ENCODE measurements at regions not wholly inside any gene's neighbourhood (a gene's known extent, or its start where the extent isn't known, plus 50 kb on each side); places are given as distances from the start of the nearest gene placed in this dataset.

- no peak overlapping the region for H2BK120ac ChIP-seq (ENCODE audit: low read depth, low read length)
- no peak overlapping the region for H2AFZ ChIP-seq (replicated peaks; ENCODE audit: low read length, poor library complexity)
- no peaks in the 10 kb centered on the region for H3K9me3 ChIP-seq (ENCODE audit: control insufficient read depth, insufficient read depth, low read length)
- H3K27ac ChIP-seq (ENCODE audit: insufficient read depth, low read length), result no peak overlapping the region
- H3K4me2 ChIP-seq (ENCODE audit: low read depth, low read length), result no peak overlapping the region
- H4K91ac ChIP-seq (ENCODE audit: insufficient read depth, low read depth, low read length), result no peak overlapping the region
- no peak overlapping the region for H3K4ac ChIP-seq (ENCODE audit: low read depth, low read length)
- no TSS peak for BruUV-seq (replicated peaks)
- no peak overlapping the region for H2AK9ac ChIP-seq (replicated peaks; ENCODE audit: low read depth, low read length, poor library complexity)
- H3K79me1 ChIP-seq (ENCODE audit: low read depth in 1 of 2, low read length in 2 of 2), result no peaks in the 10 kb centered on the region
- H2BK15ac ChIP-seq (ENCODE audit: low read depth, low read length), result no peak overlapping the region
- in situ Hi-C loops (cut with MboI; ENCODE audit: low sequenced_read_pairs), result no loop called here
- ATAC-seq (ENCODE audit: low read depth) (no peak), DNase-seq (no peak)
- H4K20me1 ChIP-seq (ENCODE audit: insufficient read depth, low read length), result no peaks in the 10 kb centered on the region
- intact Hi-C loops (cut with micrococcal nuclease), result no loop called here
- ChIA-PET CTCF (no interaction called here), POLR2A (ENCODE audit: unreplicated experiment) (no interaction called here)
- no peak overlapping the region for H2BK5ac ChIP-seq (ENCODE audit: low read depth, low read length, poor library complexity, severe bottlenecking)
- dilution Hi-C loops (cut with HindIII; ENCODE audit: low sequenced_read_pairs, unreplicated experiment), result no loop called here
- 56% methylated on average over 1 of the region's 3 CpGs; no CpG with 5 or more reads in 1 of the 2 experiments for WGBS, 2 experiments (ENCODE audit: extremely low coverage in 2 of 2, insufficient read length in 1 of 2)
- no peak overlapping the region for H3K56ac ChIP-seq (ENCODE audit: extremely low read depth, insufficient read depth, low read length)
- H2BK20ac ChIP-seq (ENCODE audit: low read depth, low read length), result no peak overlapping the region
- no peak overlapping the region for H3K18ac ChIP-seq (ENCODE audit: low read depth, low read length)
- H3K9me1 ChIP-seq (ENCODE audit: insufficient read depth, low read length), result no peaks in the 10 kb centered on the region
- H3K23ac ChIP-seq (ENCODE audit: low read depth, low read length), result no peak overlapping the region
- H3K9ac ChIP-seq (ENCODE audit: low read depth, low read length), result no peak overlapping the region
- peak; percentile 58; the same call in 1 of the 2 replicates for TF ChIP-seq CEBPB (IDR thresholded peaks at IDR 0.05; ENCODE audit: low read depth, low read length)
- no peak for TF ChIP-seq FOS (IDR thresholded peaks at IDR 0.05; ENCODE audit: low read depth, low read length)
- no peaks in the 10 kb centered on the region for H3K27me3 ChIP-seq (ENCODE audit: control insufficient read depth, insufficient read depth, low read length)
- H3K14ac ChIP-seq (replicated peaks; ENCODE audit: low read depth, low read length), result no peak overlapping the region
- H3K4me3 ChIP-seq (ENCODE audit: insufficient read depth, low read depth, low read length), result no peak overlapping the region
- no peak overlapping the region for H4K8ac ChIP-seq (ENCODE audit: low read depth in 2 of 2, low read length in 2 of 2)
- H3K4me1 ChIP-seq (ENCODE audit: control insufficient read depth, insufficient read depth, low read length), result no peaks in the 10 kb centered on the region
- no peak overlapping the region for H4K5ac ChIP-seq (ENCODE audit: low read depth, low read length)
- H2AK5ac ChIP-seq (ENCODE audit: low read depth, low read length), result no peak overlapping the region
- no peaks in the 10 kb centered on the region for H3K36me3 ChIP-seq (ENCODE audit: control insufficient read depth, insufficient read depth, low read length)
These were observed 415.2 kb upstream of the SGCG start for GRCh38 chr13:22765547-22765946.
